GM06990 (cell line): ENCODE measurements at regions not wholly inside any gene's neighbourhood (a gene's known extent, or its start where the extent isn't known, plus 50 kb on each side); places are given as distances from the start of the nearest gene placed in this dataset.

Source experiments
- DNase-seq: peaks from one replicate; pipeline ENCODE4 v3.0.0-alpha.2; 2011; ENCODE audit not compliant: insufficient read length; ENCODE audit errors: extremely low read depth
- H3K27me3 ChIP-seq: replicated peaks from 2 replicates; pipeline ENCODE4 v1.6.0; 2011; ENCODE audit warnings: low read length; ENCODE audit not compliant: control insufficient read depth, insufficient read depth
- H3K36me3 ChIP-seq: 2 replicates; pipeline ENCODE4 v1.5.1; 2011; ENCODE audit warnings: low read length; ENCODE audit not compliant: control insufficient read depth, insufficient read depth
- H3K4me3 ChIP-seq: replicated peaks from 2 replicates; pipeline ENCODE4 v1.5.1; 2011; ENCODE audit warnings: low read depth, mild to moderate bottlenecking, control low read depth, low read length
- TF ChIP-seq, protein P1 (sequence below): IDR thresholded peaks from 2 replicates; pipeline ENCODE4 v1.5.1; 2011; ENCODE audit warnings: low read length, control low read depth, mild to moderate bottlenecking, inconsistent platforms; ENCODE audit not compliant: insufficient read depth, poor library complexity, severe bottlenecking

DNA sequence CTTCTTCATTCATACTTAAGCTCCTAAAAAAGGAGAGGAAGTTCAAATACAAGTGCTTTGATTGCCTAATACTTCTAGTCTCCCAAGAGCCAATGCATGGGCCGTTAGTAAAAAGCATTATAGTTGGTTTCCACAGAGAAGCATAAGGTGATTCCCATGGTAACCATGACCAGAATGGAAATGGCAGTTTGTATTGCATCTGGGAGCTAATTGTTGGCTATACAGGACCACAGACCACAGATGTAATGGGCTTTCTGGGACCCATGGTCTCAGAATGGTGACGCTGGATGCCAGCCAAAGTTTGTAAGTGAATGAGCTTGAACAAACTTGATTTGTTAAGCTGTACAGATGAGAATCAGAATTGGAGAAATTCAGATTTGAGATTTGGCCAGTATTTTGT, 333.9 kb upstream of the C11orf87 start:
- TF ChIP-seq, protein P1, sequence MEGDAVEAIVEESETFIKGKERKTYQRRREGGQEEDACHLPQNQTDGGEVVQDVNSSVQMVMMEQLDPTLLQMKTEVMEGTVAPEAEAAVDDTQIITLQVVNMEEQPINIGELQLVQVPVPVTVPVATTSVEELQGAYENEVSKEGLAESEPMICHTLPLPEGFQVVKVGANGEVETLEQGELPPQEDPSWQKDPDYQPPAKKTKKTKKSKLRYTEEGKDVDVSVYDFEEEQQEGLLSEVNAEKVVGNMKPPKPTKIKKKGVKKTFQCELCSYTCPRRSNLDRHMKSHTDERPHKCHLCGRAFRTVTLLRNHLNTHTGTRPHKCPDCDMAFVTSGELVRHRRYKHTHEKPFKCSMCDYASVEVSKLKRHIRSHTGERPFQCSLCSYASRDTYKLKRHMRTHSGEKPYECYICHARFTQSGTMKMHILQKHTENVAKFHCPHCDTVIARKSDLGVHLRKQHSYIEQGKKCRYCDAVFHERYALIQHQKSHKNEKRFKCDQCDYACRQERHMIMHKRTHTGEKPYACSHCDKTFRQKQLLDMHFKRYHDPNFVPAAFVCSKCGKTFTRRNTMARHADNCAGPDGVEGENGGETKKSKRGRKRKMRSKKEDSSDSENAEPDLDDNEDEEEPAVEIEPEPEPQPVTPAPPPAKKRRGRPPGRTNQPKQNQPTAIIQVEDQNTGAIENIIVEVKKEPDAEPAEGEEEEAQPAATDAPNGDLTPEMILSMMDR: no peak
- no peaks in the 10 kb centered on the region for H3K27me3 ChIP-seq
- H3K4me3 ChIP-seq: no peak overlapping the region
- no peak for DNase-seq
- H3K36me3 ChIP-seq: no peaks in the 10 kb centered on the region

DNA sequence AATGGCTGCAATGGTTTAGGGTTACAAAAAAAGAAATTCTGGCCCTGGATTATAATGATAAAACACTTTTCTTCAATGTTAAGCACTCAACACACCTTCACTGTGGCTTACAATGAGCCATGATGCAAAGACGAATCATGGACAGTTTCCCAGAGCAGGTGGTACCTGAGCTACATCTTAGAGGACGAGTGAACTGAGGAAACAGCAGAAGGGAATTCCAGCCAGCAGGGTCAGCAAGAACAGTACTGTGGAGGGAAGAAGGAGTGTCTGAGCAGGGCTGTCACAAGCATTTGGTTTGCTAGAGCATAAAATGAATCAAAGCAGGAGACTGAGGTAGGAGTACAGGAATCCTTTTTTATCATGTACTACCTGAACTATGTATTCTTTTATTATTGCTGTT, 332.8 kb upstream of the C11orf87 start:
- no peak for DNase-seq
- TF ChIP-seq, protein P1: no peak
- Histone ChIP-seq H3K4me3 (no peak overlapping the region), H3K27me3 (no peaks in the 10 kb centered on the region), H3K36me3 (no peaks in the 10 kb centered on the region)

DNA sequence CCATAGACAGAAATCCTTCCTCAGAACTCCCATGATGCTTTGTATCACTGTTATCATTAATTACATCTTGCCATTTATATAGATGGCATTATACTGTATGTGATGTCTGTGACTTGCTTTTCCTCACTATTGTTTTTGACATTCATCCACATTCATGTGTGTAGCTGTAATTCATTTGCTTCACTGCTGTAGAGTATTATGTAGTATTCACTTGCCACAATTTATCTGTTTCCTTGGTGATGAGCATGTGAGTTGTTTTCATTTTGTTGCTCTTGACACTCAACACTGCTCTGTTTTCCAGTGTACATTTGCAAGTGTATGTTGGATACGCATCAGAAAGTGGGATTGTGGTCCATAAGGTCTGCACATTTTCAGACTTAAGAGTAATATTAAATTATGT, 328.6 kb upstream of the C11orf87 start:
- Histone ChIP-seq H3K36me3 (no peaks in the 10 kb centered on the region), H3K27me3 (no peaks in the 10 kb centered on the region), H3K4me3 (no peak overlapping the region)
- DNase-seq: no peak
- TF ChIP-seq, protein P1: no peak

DNA sequence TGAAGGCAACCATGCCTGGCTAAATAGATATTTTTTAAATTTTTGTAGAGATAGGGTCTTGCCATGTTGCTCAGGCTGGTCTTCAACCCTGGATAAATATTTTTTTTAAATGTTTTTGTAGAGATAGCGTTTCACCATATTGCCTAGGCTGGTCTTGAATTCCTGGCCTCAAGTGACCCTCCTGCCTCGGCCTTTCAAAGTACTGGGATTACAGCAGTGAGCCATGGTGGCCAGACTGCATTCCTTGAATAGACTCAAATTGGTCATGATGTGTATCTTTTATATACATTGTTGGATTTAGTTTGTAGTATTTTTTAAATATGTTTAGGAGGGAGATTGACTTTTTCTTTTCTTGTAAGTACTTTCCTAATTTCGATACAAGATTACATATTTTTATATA, 325.7 kb upstream of the C11orf87 start:
- Histone ChIP-seq H3K4me3 (no peak overlapping the region), H3K27me3 (no peaks in the 10 kb centered on the region), H3K36me3 (no peaks in the 10 kb centered on the region)
- TF ChIP-seq, protein P1: no peak
- no peak for DNase-seq

DNA sequence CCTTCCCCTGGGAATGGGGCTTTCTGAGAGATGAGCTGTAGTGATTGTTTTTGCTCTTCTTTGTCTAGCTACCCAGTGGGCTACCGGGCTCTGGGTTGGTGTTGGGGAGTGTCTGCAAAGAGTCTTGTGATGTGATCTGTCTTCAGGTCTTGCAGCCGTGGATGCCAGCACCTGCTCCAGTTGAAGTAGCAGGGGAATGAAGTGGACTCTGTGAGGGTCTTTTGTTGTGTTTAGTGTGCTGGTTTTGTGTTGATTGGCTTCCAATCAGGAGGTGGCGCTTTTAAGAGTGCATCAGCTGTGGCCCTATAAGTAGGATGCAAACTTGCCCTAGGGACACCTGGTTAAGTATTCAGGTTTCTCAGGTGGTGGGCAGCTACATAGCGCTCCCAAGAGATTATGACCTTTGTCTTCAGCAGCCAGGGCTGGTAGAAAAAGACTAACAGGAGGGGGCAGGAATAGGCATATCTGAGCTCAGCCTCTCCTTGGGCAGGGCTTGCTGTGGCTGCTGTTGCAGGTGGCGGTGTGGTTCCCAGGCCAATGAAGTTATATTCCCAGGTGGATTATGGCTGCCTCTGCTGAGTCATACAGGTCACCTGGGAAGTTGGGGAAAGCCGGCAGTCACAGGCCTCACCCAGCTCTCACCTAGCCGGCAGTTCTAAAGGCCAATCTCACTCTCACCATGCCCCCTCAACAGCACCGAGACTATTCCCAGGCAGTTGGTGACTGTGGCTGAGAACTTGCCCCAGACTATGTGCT, 315.7 kb upstream of the C11orf87 start:
- H3K4me3 ChIP-seq: no peak overlapping the region
- TF ChIP-seq, protein P1: no peak
- no peaks in the 10 kb centered on the region for H3K36me3 ChIP-seq
- DNase-seq: no peak
- no peaks in the 10 kb centered on the region; the same call in 1 of the 2 replicates for H3K27me3 ChIP-seq
